ENCODE measurements at regions not wholly inside any gene's neighbourhood (a gene's known extent, or its start where the extent isn't known, plus 50 kb on each side); places are given as distances from the start of the nearest gene placed in this dataset.

GRCh38 chr3:38980938-38981337 lies 70.8 kb downstream of the SCN11A start:
- TF ChIP-seq GABPA (IDR thresholded peaks at IDR 0.05; ENCODE audit: low read depth): no peak
- TF ChIP-seq POLR2AphosphoS5 (IDR thresholded peaks at IDR 0.05; ENCODE audit: low read depth): no peak
- TF ChIP-seq REST (IDR thresholded peaks at IDR 0.05; ENCODE audit: insufficient replicate concordance, low read depth): no peak
- TF ChIP-seq, protein P1, sequence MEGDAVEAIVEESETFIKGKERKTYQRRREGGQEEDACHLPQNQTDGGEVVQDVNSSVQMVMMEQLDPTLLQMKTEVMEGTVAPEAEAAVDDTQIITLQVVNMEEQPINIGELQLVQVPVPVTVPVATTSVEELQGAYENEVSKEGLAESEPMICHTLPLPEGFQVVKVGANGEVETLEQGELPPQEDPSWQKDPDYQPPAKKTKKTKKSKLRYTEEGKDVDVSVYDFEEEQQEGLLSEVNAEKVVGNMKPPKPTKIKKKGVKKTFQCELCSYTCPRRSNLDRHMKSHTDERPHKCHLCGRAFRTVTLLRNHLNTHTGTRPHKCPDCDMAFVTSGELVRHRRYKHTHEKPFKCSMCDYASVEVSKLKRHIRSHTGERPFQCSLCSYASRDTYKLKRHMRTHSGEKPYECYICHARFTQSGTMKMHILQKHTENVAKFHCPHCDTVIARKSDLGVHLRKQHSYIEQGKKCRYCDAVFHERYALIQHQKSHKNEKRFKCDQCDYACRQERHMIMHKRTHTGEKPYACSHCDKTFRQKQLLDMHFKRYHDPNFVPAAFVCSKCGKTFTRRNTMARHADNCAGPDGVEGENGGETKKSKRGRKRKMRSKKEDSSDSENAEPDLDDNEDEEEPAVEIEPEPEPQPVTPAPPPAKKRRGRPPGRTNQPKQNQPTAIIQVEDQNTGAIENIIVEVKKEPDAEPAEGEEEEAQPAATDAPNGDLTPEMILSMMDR (IDR thresholded peaks at IDR 0.05; ENCODE audit: insufficient read depth, low read length): no peak
- no peak for TF ChIP-seq SPI1 (IDR thresholded peaks at IDR 0.05; ENCODE audit: borderline replicate concordance, low read depth)
- Histone ChIP-seq H3K4me3 (replicated peaks; ENCODE audit: insufficient read depth, low read length) (no peak overlapping the region), H3K27me3 (ENCODE audit: insufficient read depth, poor library complexity, severe bottlenecking) (peaks cover 3% of the 10 kb centered on the region), H3K27ac (replicated peaks) (no peak overlapping the region)
- no peak for DNase-seq (ENCODE audit: low read depth in 1 of 2, low spot score in 1 of 2)

GRCh38 chr3:38978729-38979128 lies 73.0 kb downstream of the SCN11A start:
- DNase-seq (ENCODE audit: low read depth in 1 of 2, low spot score in 1 of 2): no peak
- H3K27me3 ChIP-seq (ENCODE audit: insufficient read depth, poor library complexity, severe bottlenecking): peaks cover 3% of the 10 kb centered on the region
- no peak overlapping the region for H3K27ac ChIP-seq (replicated peaks)
- no peak for TF ChIP-seq POLR2AphosphoS5 (IDR thresholded peaks at IDR 0.05; ENCODE audit: low read depth)
- TF ChIP-seq, protein P1 (IDR thresholded peaks at IDR 0.05; ENCODE audit: insufficient read depth, low read length): no peak
- TF ChIP-seq REST (IDR thresholded peaks at IDR 0.05; ENCODE audit: insufficient replicate concordance, low read depth): no peak
- TF ChIP-seq SPI1 (IDR thresholded peaks at IDR 0.05; ENCODE audit: borderline replicate concordance, low read depth): no peak
- TF ChIP-seq GABPA (IDR thresholded peaks at IDR 0.05; ENCODE audit: low read depth): no peak
- H3K4me3 ChIP-seq (replicated peaks; ENCODE audit: insufficient read depth, low read length): no peak overlapping the region

- Histone ChIP-seq H3K4me3 (replicated peaks; ENCODE audit: insufficient read depth, low read length) (no peak overlapping the region), H3K27ac (replicated peaks) (no peak overlapping the region), H3K27me3 (ENCODE audit: insufficient read depth, poor library complexity, severe bottlenecking) (peaks cover 13% of the 10 kb centered on the region)
- DNase-seq (ENCODE audit: low read depth in 1 of 2, low spot score in 1 of 2): no peak
- TF ChIP-seq REST (IDR thresholded peaks at IDR 0.05; ENCODE audit: insufficient replicate concordance, low read depth) (no peak), POLR2AphosphoS5 (IDR thresholded peaks at IDR 0.05; ENCODE audit: low read depth) (no peak), SPI1 (IDR thresholded peaks at IDR 0.05; ENCODE audit: borderline replicate concordance, low read depth) (no peak), GABPA (IDR thresholded peaks at IDR 0.05; ENCODE audit: low read depth) (no peak)
- TF ChIP-seq, protein P1 (IDR thresholded peaks at IDR 0.05; ENCODE audit: insufficient read depth, low read length): no peak
Measured at GRCh38 chr3:38970851-38971638, 80.7 kb downstream of the SCN11A start.
